GM18907 (cell line): ENCODE measurements at regions not wholly inside any gene's neighbourhood (a gene's known extent, or its start where the extent isn't known, plus 50 kb on each side); places are given as distances from the start of the nearest gene placed in this dataset.

ENCODE experiments used
- ATAC-seq: cut with Tn5 transposase; IDR thresholded peaks from one replicate; pipeline ENCODE4 v1.9.1; 2021; ENCODE audit warnings: mild to moderate bottlenecking, moderate library complexity; ENCODE audit not compliant: unreplicated experiment

DNA sequence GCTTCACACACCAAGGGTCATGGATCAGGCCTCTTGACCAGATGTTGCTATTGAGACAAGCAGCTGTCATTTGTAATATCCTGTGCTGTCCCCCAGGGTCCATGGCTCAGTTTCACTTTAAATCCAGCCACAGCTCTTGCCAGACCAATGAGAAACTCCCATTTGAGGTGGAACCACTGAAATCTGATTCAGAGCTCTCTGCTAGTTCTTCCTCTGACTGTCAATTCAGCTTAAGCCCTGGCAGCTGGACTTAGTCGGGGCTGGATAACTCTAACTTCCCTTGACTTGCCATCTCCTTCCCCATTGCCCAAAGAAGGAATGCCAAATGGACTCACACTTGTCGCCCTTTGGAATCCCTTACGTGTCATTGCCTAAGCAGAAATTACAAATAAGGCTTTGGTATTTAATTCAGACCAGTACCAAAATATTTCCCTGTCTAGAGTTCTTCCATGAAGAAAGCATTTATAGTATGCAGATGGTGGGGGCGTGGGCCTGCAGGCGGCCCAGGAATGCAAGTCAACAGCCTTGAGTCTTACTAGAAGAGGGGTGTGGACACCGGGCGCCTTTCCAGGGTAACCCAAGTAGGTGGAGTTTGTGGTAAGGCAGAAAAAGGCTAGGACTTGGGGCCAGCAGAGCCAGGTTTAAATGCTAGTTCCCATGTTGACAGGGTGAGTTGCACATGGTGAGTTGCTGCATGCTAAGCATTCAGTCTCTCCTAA, 96.9 kb upstream of the TMPO start:
- ATAC-seq: peak; percentile 92

DNA sequence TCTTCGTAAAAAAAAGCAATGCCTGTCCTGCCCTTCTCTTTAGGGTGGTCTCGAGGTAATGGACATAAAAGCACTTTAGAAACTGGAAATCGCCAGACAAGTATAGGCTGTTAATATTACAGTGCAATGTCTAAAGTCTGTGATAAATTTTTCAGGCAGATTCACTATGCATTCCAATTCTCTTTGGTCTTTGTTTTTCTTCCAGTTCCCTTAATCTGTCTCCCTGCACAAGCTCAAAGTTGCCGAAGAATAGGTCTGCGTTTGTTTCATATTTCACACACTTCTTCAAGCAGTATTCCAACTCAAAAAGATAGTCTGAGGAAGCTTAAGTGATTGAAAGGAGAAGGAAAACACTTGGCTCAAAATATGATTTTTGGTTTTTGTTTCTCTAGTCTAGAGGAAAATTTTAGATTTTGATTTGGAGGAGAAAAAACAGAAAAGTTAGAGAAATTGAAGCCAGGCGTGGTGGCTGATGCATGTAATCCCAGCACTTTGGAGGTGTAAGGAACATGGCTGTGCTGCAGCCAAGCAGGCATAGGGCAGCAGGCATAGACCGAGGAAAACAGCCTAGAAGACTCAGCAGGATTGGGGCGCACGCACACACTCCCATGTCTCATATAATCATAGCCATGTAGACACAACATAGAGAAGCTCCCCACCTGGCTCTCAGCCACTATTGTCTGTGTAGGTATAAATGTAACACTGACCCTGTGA, 96.2 kb upstream of the TMPO start:
- ATAC-seq: no peak

DNA sequence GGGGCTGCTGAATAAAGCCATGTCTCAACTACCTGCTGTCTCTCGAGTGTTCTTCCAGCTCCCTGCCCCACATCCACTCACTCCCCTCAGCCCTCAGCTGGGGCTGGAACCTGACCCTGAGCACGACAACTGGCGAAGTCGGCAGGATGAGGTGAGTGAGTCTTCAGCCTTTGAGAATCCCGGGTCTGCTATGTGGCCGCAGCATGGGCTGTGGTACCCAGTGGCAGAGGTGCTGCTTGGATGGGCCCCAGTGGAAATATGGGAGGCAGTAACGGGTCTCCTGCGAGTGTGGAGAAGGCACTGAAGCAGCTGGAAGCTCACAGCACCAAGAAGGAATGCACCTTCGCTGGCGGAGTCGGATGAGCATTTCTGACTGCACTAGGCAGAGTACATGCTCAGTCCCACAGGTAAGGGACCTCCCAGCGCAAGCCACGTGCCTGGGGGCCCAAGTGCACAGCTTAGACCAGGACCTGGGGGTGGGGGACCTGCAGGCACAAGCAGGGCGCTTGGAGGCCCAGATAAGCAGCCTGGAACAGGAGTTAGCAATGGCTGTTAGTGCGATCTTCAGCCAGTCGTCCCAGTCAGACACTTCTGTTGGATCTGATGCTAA, 95.5 kb upstream of the TMPO start:
- no peak for ATAC-seq

DNA sequence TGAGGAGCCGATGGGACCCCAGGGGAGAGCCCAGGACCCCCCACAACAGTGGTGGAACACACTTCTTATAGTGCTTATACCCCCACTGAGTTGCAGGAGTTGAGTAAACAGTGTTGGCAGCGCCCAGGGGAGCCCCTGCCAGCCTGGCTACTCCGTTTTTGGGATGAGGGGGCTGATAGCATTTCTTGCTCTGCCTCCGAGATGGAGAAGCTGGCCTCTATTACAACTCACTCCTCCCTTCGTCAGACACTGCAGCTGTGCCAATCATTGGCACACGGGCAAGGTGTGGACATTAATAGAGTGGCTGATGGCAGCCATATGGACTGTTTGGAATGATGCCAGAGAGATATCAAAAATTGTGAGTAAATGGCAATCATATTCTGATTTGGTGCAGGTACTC, 94.9 kb upstream of the TMPO start:
- ATAC-seq: no peak

DNA sequence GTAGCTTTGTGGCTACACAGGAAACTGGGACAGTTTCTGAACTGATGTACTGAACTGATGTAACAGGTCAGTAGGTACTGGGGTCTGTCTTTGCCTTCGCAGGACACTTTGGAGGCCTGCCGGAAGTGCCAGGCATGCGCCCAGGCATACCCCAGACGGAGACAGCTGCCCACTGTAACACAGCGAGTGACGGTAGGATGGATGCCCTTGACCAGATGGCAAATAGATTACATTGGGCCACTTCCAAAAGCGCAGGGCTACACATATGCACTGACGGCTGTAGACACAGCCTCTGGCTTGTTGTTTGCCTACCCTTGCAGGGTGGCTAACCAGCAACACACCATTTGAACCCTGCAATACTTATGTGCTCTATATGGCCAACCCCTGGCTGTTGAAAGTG, 94.1 kb upstream of the TMPO start:
- no peak for ATAC-seq

DNA sequence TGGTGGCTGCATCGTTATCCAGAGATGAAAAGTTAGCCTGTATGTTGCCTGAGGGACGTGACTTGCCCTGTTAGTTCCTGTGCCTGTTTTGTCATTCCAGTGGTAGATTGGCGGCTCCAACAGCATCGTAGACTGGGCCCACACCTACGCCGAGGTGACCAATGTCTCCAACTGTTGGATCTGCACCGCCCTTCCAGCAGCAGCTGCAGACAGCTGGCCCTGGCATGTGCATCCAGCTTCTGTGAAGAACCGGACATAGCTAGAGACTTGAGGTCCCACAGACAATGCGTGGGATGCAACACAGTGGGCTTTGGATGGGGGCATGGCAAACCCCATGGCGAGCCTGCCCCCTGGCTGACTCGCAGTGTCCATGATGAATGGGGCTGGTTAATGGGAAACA, 93.0 kb upstream of the TMPO start:
- no peak for ATAC-seq

DNA sequence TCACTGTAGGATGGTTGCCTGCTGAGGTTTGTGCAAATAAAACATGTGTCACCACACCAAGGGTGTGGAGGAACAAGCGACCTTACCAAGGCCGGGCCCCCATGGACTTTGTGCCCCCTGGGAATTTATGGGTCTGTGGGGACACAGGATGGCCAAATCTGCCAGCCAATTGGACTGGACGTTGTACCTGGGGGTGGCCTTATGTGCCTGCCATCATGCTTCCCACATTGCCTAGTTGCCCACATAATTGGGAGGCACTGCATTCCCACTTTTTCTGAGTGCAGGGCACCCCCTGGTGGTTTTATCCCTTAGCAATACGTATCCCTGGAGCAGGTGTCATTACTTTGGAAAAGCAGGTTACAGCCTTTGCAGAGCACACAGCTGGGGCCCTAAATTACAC, 92.6 kb upstream of the TMPO start:
- ATAC-seq: no peak

DNA sequence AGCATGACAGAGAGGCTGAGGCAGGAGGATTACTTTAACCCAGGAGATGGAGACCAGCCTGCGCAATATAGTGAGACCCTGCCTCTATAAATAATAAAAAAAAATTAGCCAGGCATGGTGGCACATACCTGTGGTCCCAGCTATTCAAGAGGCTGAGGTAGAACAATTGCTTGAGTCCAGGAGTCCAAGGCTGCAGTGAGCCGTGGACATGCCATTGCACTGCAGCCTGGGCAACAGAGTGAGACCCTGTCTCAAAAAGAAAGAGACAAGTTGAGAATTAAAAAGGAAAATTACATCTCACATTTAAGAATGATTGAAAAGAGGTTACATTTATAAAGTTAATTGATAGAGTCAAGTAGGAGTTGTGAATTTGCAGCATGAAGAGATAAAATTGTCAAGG, 91.4 kb upstream of the TMPO start:
- no peak for ATAC-seq

DNA sequence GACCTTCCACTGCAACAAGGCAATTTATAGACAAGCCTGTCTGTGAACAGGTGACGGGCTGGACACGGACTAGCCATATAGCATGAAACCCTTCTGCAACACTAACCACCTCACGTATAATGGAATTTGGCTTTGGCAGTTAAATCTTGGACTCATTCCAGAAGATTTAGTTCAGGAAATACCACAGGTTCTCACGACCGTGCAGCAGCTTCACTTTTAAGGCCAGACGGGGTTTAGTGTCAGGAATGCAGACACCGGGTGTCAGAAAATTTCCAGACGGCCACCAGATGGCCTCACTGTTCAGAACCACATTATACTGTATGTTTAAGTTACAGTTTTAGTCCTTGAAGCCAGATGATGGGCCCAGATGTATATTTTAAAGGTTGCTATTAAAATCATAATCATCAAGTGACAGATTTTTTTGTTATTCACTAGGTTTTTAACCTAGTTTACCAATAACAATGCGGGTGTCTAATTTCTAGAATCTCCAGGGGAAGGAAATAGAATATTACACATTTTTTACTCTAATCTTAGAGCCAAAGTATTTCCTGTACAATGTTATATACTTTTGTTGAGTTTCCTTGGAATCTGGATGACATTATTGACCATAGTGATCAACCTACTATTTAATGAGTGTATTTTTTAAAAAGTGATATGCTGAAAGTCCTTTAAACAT, 90.5 kb upstream of the TMPO start:
- ATAC-seq: peak; percentile 82

DNA sequence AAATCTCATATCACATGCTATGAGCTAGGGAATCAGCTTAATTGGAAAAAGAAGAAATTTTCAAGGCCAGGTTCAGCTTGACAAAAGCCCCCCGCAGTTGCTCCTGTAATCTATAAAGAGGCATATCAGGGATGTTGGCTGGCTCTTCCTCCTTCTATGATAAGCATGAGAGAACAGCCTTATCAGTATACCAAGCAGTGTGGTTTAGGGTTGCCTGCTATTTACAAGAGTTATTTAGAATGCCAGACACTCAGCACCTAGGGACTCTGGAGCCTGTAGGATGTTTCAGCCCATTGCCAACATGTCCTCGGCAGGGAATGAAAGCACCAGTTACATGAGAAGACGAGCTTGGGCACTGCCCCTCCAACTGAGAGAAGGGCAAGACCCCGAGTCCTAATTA, 89.5 kb upstream of the TMPO start:
- ATAC-seq: no peak

DNA sequence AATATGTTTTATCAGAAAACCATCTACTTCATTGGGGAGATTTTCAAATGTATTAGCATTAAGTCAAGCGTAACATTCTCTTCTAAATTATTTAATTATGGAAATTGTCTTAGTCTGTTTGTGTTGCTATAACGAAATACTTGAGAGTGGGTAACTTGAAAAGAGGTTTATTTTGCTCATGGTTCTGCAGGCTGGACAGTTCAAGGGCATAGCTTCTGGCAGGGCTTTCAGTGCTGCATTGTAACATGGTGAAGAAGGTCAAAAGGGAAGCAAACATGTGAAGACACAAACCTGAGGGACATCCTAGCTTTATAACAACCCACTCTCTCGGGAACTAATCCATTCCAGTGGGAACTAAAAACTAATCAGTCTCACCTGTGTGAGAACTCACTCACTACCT, 84.3 kb upstream of the TMPO start:
- ATAC-seq: no peak

DNA sequence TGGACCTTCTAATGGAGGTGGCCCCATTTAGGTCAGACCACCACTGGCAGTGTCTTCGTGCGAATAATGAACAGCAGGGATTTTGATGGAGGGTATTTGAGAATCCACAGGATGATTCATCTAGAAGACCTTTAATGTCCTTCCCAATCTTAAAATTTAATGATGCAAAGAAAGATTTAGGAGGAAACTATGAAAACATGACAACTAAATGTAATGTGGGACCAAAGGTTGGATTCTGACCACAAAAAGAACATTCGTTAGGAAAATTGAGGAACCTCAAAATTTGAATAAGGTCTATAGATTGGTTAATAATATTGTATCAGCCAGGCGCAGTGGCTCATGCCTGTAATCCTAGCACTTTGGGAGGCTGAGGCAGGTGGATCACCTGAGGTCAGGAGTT, 78.2 kb upstream of the TMPO start:
- ATAC-seq: no peak

DNA sequence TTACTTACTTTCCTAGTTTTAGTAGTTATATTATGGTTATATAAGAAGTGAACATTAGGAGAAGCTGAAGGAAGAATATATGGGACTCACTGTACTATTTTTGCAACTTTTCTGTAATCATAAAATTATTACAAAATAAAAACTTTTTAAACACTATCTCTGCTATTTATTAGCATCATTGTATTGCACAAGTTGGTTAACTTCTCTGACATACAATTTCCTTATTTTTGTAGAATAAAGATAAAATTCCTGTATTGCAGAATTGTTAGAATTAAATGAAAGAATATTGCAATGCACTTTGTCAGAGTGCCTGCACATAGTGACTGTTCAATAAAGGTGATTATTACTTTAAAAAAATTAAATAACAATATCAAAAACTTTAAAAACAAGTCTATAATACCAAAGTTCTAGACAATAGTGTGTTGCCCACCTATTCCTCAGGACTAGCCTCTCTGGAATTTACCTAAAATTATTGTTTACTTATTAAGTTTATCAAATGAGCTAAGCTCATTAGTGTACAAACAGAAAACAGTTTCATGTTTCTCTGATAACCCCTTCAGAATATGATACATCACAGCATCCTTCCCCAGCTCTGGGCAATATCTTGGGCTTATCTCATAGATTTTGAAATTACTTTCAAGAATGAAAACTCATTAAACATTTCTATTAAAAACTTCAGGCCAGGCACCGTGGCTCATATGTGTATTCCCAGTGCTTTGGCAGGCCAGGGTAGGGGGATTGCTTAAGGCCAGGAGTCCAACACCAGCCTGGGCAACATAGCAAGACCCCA, 77.4 kb upstream of the TMPO start:
- no peak for ATAC-seq

DNA sequence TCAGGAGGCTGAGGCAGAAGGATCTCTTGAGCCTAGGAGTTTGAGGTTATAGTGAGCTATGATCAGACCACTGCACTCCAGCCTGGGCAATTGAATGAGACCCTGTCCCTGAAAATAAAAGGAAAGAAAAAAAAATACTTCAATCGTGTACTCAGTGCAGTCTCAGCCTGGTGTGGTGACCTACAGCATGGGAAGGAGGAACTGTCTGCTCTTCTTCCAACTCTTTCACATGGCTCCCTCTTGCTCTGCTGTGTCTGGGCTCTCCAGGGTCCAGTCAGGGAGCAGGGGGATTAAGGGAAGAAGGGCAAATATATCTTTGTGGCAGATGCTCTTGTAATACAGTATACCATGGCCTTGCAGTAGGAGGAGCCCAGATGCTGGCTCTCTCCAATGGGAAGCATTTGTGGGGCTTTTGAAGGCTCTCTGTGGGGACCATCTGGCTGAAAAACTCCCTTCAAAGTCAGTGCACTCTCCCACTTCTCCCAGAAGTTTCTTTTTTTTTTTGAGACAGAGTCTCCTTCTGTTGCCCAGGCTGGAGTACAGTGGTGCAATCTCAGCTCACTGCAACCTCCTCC, 76.6 kb upstream of the TMPO start:
- no peak for ATAC-seq

DNA sequence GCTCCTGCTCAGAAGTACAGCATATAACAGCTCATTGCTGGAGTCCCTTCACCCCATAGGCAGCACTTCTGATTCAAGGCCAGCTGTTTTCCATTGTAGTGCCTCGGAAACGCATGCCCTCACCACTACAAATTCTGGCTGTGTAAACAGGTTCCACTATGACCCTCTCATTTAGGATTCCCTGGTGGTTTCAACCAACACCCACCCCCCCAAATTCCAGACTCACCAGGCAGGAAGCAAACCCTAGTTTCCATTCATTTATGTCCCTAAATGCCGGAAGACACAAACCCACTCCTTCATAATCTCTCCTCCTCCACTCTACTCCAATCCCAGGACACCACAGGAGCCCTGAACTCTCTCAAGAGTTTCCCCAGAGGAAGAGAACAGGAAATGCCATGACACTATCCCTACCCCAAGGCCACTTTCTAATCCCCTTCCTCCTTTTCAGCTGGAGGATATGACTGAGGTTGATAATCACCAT, 75.9 kb upstream of the TMPO start:
- ATAC-seq: no peak

DNA sequence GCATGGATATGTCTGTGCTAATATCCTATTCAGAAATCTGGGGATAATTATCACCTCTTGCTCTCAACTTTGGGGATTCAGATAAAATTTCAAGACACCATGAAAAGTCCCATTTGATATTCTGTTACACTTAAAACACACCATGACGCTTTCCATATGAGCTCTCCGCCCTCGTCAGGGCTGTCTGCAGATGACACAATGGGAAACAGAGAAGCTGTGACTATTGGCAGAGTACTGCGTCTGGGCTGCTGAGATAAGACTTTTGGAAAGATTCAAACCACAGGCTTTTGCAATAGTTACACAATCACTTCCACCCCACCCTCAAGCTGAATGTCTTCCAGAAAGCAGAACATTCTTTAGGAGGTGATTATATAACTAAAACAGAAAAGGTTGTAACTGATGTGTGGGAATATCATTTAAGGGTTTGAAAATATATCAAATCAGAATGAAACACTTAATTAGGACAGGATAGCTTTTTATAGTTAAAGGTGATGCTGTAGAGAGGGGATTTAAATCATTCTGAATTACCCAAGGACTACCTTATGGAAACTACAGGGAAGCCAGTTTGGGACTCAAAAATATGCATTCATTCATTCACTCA, 75.3 kb upstream of the TMPO start:
- ATAC-seq: no peak

DNA sequence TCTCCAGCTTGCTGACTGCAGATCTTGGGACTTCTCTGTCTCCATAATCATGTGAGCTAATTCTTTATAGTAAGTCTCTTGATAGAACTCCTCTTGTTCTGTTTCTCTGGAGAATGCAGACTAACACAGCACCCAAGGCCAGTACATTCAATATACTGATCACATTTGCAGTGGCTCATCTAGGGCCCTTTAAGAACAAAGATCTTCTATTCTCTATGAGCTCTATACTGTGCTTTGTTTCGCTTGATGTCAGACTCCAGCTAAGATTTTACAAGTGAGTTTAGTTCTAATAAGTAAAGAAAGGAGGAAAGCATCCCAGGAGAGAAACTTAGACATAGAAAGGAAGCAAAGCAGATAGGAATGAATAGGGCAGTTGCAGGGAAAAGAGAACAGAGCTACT, 69.3 kb upstream of the TMPO start:
- no peak for ATAC-seq

DNA sequence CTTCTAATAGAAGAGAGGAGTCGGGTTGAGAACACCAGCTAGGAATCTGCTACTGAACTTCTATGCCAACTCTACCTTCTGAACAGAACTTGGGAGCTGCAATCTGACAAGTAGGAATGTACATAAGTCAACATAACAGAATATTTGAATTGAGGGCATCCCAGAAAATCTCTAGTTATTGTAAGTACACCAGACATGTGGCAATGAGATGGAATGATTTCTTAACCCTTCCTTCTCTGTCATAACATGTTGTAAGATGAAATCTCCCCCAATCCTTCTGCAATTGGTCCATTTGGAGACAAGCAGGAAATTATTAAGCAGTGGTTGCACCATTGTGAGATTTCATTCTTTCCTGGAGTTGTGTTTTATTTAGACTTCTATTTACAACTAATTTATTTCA, 68.7 kb upstream of the TMPO start:
- no peak for ATAC-seq

DNA sequence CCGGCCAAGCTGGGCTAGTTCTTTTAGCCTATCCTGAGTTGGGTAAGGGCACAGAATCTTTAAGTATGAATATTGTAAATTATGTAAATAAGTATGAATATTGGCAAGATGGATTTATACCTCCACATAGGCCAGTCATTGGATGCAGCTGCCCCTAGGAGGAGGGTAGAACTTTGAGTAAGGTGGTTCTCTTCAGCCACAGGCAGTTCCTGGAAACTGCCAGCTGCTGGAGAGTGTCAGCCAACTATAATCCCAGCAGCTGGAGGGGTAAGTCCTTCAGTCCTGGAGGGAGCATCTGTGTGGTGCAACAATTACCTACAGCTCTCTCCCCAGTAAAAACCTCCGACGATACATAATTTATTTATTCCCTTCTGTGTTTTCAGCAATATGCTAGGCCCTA, 65.8 kb upstream of the TMPO start:
- no peak for ATAC-seq

DNA sequence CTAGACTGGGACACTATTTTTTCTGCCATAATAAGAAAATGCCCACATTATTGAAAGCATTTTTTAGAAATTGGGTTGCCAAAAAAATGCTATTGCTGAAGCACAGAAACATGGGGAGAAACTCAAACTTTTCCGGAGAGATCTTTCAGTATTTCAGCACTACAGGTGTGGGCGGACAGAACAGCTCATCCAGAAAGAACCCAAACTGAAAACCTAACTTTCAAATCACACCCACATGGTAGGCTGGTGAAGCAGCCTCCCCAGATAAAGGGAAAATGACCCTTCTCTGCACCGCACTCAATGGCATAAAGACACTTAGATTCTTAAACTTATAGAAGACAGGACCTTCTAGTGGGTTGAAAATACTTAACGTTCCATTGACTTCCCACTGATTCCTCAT, 62.3 kb upstream of the TMPO start:
- ATAC-seq: no peak
